HepG2 (cell line): ENCODE measurements at regions not wholly inside any gene's neighbourhood (a gene's known extent, or its start where the extent isn't known, plus 50 kb on each side); places are given as distances from the start of the nearest gene placed in this dataset.

Source experiments
- DPF2 ChIP-seq: sonication (generic); formaldehyde crosslinking; IDR thresholded peaks from 2 replicates; pipeline ENCODE4 v1.4.0; 2020; ENCODE audit warnings: mild to moderate bottlenecking, low read depth, missing genetic modification reagents, borderline replicate concordance
- KLF6 ChIP-seq: IDR thresholded peaks from 2 replicates; pipeline ENCODE4 v1.8.0; 2016; ENCODE audit warnings: missing biosample characterization, missing genetic modification reagents
- MXI1 ChIP-seq: IDR thresholded peaks from 3 replicates; pipeline ENCODE4 v1.6.1; 2012; ENCODE audit warnings: low read depth, low read length, inconsistent platforms, borderline replicate concordance
- RFX3 ChIP-seq: IDR thresholded peaks from 2 replicates; pipeline ENCODE4 v1.6.1; 2016; ENCODE audit warnings: missing biosample characterization, missing genetic modification reagents
- TCF12 ChIP-seq, 2 experiments: fragments of 450-650 bp in 1 of 2; sonication (generic) in 1 of 2; formaldehyde crosslinking in 1 of 2; IDR thresholded peaks; 2 replicates each; pipeline versions ENCODE4 v1.6.1 to v1.8.0; 2017 to 2022; ENCODE audit warnings: antibody characterized with exemption in 1 of 2, mild to moderate bottlenecking in 1 of 2, missing genetic modification reagents in 1 of 2, moderate library complexity in 1 of 2
- ZBTB21 ChIP-seq: sonication (generic); formaldehyde crosslinking; IDR thresholded peaks from 2 replicates; pipeline ENCODE4 v1.4.0; 2020; ENCODE audit warnings: missing genetic modification reagents
- ZBTB49 ChIP-seq: sonication (generic); formaldehyde crosslinking; IDR thresholded peaks from 2 replicates; pipeline ENCODE4 v1.4.0; 2020; ENCODE audit warnings: missing genetic modification reagents, borderline replicate concordance
- ZKSCAN5 ChIP-seq: sonication (generic); formaldehyde crosslinking; IDR thresholded peaks from 2 replicates; pipeline ENCODE4 v1.5.1; 2020; ENCODE audit warnings: mild to moderate bottlenecking, missing genetic modification reagents
- TF ChIP-seq, protein P1 (sequence below): sonication (generic); formaldehyde crosslinking; IDR thresholded peaks from 2 replicates; pipeline ENCODE4 v1.8.1; 2023; ENCODE audit warnings: missing genetic modification reagents, inconsistent platforms, borderline replicate concordance
- TF ChIP-seq, protein P2 (sequence below): IDR thresholded peaks from 2 replicates; pipeline ENCODE4 v1.6.1; 2016

GRCh38 chr5:20145240-20145639 lies 157.2 kb upstream of the CDH18 start:
- TF ChIP-seq ZBTB21 (no peak), MXI1 (no peak), RFX3 (CRISPR knock-in tag) (no peak), TCF12 (IDR thresholded peaks at IDR 0.05) (no peak), TCF12 (CRISPR knock-in tag; IDR thresholded peaks at IDR 0.05) (no peak), ZBTB49 (CRISPR knock-in tag) (no peak), KLF6 (CRISPR knock-in tag) (no peak), ZKSCAN5 (CRISPR knock-in tag) (no peak), DPF2 (CRISPR knock-in tag) (no peak)
- TF ChIP-seq, protein P1, sequence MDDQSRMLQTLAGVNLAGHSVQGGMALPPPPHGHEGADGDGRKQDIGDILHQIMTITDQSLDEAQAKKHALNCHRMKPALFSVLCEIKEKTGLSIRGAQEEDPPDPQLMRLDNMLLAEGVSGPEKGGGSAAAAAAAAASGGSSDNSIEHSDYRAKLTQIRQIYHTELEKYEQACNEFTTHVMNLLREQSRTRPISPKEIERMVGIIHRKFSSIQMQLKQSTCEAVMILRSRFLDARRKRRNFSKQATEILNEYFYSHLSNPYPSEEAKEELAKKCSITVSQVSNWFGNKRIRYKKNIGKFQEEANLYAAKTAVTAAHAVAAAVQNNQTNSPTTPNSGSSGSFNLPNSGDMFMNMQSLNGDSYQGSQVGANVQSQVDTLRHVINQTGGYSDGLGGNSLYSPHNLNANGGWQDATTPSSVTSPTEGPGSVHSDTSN (CRISPR knock-in tag) = no peak
- TF ChIP-seq, protein P2, sequence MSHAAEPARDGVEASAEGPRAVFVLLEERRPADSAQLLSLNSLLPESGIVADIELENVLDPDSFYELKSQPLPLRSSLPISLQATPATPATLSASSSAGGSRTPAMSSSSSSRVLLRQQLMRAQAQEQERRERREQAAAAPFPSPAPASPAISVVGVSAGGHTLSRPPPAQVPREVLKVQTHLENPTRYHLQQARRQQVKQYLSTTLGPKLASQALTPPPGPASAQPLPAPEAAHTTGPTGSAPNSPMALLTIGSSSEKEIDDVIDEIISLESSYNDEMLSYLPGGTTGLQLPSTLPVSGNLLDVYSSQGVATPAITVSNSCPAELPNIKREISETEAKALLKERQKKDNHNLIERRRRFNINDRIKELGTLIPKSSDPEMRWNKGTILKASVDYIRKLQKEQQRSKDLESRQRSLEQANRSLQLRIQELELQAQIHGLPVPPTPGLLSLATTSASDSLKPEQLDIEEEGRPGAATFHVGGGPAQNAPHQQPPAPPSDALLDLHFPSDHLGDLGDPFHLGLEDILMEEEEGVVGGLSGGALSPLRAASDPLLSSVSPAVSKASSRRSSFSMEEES (CRISPR knock-in tag) = no peak
